ENCODE measurements at regions not wholly inside any gene's neighbourhood (a gene's known extent, or its start where the extent isn't known, plus 50 kb on each side); places are given as distances from the start of the nearest gene placed in this dataset.

GRCh38 chr11:122025757-122026156, 90.3 kb downstream of the BLID start:
- Histone ChIP-seq H3K79me2 (ENCODE audit: insufficient read depth, low read depth, low read length) (no peaks in the 10 kb centered on the region), H3K4me3 (ENCODE audit: low read depth, low read length, poor library complexity, severe bottlenecking) (no peak overlapping the region), H3K4me2 (ENCODE audit: low read length) (no peak overlapping the region), H2AFZ (ENCODE audit: low read length) (no peak overlapping the region), H3K27ac (ENCODE audit: low read depth, low read length, poor library complexity, severe bottlenecking) (no peak overlapping the region), H3K4me1 (ENCODE audit: insufficient read depth, low read length, poor library complexity, severe bottlenecking) (no peaks in the 10 kb centered on the region), H4K20me1 (ENCODE audit: insufficient read depth, low read length) (no peaks in the 10 kb centered on the region), H3K9me2 (ENCODE audit: insufficient read depth, low read length) (no peaks in the 10 kb centered on the region), H3K9me3 (ENCODE audit: low read length) (no peaks in the 10 kb centered on the region), H3K36me3 (ENCODE audit: insufficient read depth, low read length) (no peaks in the 10 kb centered on the region)
- DNase-seq (ENCODE audit: low spot score), result no peak
- POLR2A ChIA-PET, result no interaction called here
- intact Hi-C loops (cut with micrococcal nuclease; ENCODE audit: unreplicated experiment), result no loop called here
- CTCF ChIA-PET (ENCODE audit: unreplicated experiment), result no interaction called here
- no TSS peak for BruUV-seq (replicated peaks)
- TF ChIP-seq CTCF (conservative IDR thresholded peaks at IDR 0.05; ENCODE audit: low read length) (no peak), EZH2phosphoT487 (IDR thresholded peaks at IDR 0.05; ENCODE audit: borderline replicate concordance, low read depth, low read length) (no peak)

GRCh38 chr11:122024278-122024677, 91.7 kb downstream of the BLID start:
- TF ChIP-seq EZH2phosphoT487 (IDR thresholded peaks at IDR 0.05; ENCODE audit: borderline replicate concordance, low read depth, low read length) (no peak), CTCF (conservative IDR thresholded peaks at IDR 0.05; ENCODE audit: low read length) (no peak)
- H3K4me2 ChIP-seq (ENCODE audit: low read length), result no peak overlapping the region
- H3K4me3 ChIP-seq (ENCODE audit: low read depth, low read length, poor library complexity, severe bottlenecking), result no peak overlapping the region
- DNase-seq (ENCODE audit: low spot score), result no peak
- H3K27ac ChIP-seq (ENCODE audit: low read depth, low read length, poor library complexity, severe bottlenecking), result no peak overlapping the region
- intact Hi-C loops (cut with micrococcal nuclease; ENCODE audit: unreplicated experiment), result no loop called here
- no peak overlapping the region for H2AFZ ChIP-seq (ENCODE audit: low read length)
- H3K9me2 ChIP-seq (ENCODE audit: insufficient read depth, low read length), result no peaks in the 10 kb centered on the region
- ChIA-PET POLR2A (interaction anchor here (0.7 kb wide), 1 partner anchor 18 kb away, joined by 3 read pairs; no protein-coding TSS in a partner anchor), CTCF (ENCODE audit: unreplicated experiment) (no interaction called here)
- H3K36me3 ChIP-seq (ENCODE audit: insufficient read depth, low read length), result no peaks in the 10 kb centered on the region
- no peaks in the 10 kb centered on the region for H4K20me1 ChIP-seq (ENCODE audit: insufficient read depth, low read length)
- H3K9me3 ChIP-seq (ENCODE audit: low read length), result no peaks in the 10 kb centered on the region
- no TSS peak for BruUV-seq (replicated peaks)
- H3K4me1 ChIP-seq (ENCODE audit: insufficient read depth, low read length, poor library complexity, severe bottlenecking), result no peaks in the 10 kb centered on the region
- H3K79me2 ChIP-seq (ENCODE audit: insufficient read depth, low read depth, low read length), result no peaks in the 10 kb centered on the region

GRCh38 chr11:122023614-122024250, 92.3 kb downstream of the BLID start:
- ChIA-PET CTCF (ENCODE audit: unreplicated experiment) (no interaction called here), POLR2A (interaction anchor here (0.7 kb wide), 1 partner anchor 17 kb away, joined by 3 read pairs; no protein-coding TSS in a partner anchor)
- Histone ChIP-seq H3K4me2 (ENCODE audit: low read length) (no peak overlapping the region), H3K9me2 (ENCODE audit: insufficient read depth, low read length) (no peaks in the 10 kb centered on the region), H3K36me3 (ENCODE audit: insufficient read depth, low read length) (no peaks in the 10 kb centered on the region), H4K20me1 (ENCODE audit: insufficient read depth, low read length) (no peaks in the 10 kb centered on the region), H3K9me3 (ENCODE audit: low read length) (no peaks in the 10 kb centered on the region), H3K4me1 (ENCODE audit: insufficient read depth, low read length, poor library complexity, severe bottlenecking) (no peaks in the 10 kb centered on the region), H3K4me3 (ENCODE audit: low read depth, low read length, poor library complexity, severe bottlenecking) (no peak overlapping the region), H2AFZ (ENCODE audit: low read length) (no peak overlapping the region), H3K79me2 (ENCODE audit: insufficient read depth, low read depth, low read length) (no peaks in the 10 kb centered on the region), H3K27ac (ENCODE audit: low read depth, low read length, poor library complexity, severe bottlenecking) (no peak overlapping the region)
- intact Hi-C loops (cut with micrococcal nuclease; ENCODE audit: unreplicated experiment), result no loop called here
- no peak for DNase-seq (ENCODE audit: low spot score)
- no TSS peak for BruUV-seq (replicated peaks)
- no peak for TF ChIP-seq CTCF (conservative IDR thresholded peaks at IDR 0.05; ENCODE audit: low read length)
- TF ChIP-seq EZH2phosphoT487 (IDR thresholded peaks at IDR 0.05; ENCODE audit: borderline replicate concordance, low read depth, low read length), result no peak
